Muscle of leg (tissue), 3 donors: ENCODE measurements at regions not wholly inside any gene's neighbourhood (a gene's known extent, or its start where the extent isn't known, plus 50 kb on each side); places are given as distances from the start of the nearest gene placed in this dataset.

Source experiments
- DNase-seq: peaks from one replicate; pipeline ENCODE4 v3.0.0; 2013
- H3K27ac ChIP-seq: one replicate; pipeline ENCODE4 v1.5.1; 2013; ENCODE audit warnings: mild to moderate bottlenecking, low read length, control low read depth
- H3K27me3 ChIP-seq: one replicate; pipeline ENCODE4 v1.6.1; 2013; ENCODE audit warnings: low read length; ENCODE audit not compliant: control insufficient read depth, insufficient read depth
- H3K36me3 ChIP-seq: one replicate; pipeline ENCODE4 v1.6.1; 2013; ENCODE audit warnings: low read length; ENCODE audit not compliant: control insufficient read depth, insufficient read depth
- H3K4me1 ChIP-seq: one replicate; pipeline ENCODE4 v1.6.1; 2013; ENCODE audit warnings: low read length; ENCODE audit not compliant: control insufficient read depth, insufficient read depth
- H3K4me3 ChIP-seq: one replicate; pipeline ENCODE4 v1.5.1; 2013; ENCODE audit warnings: low read length, control low read depth
- H3K9me3 ChIP-seq: replicated peaks from 2 replicates; pipeline ENCODE4 v1.6.1; 2013; ENCODE audit warnings: low read depth, low read length; ENCODE audit not compliant: control insufficient read depth
- WGBS: methylation state at CpG from one replicate; pipeline ENCODE4 v1.1.5; 2013; ENCODE audit warnings: missing lambda C conversion rate; ENCODE audit not compliant: insufficient coverage; 5-methylcytosine and 5-hydroxymethylcytosine counted together

GRCh38 chr13:61358599-61358998 is 57.0 kb downstream of the PCDH20 start:
- no peak for DNase-seq
- no peaks in the 10 kb centered on the region for H3K27me3 ChIP-seq
- no CpG with 5 or more reads among the region's 1 CpG for WGBS

GRCh38 chr13:61350341-61350740 is 65.3 kb downstream of the PCDH20 start:
- Histone ChIP-seq H3K27me3 (no peaks in the 10 kb centered on the region), H3K4me1 (no peaks in the 10 kb centered on the region), H3K27ac (no peak overlapping the region), H3K9me3 (no peaks in the 10 kb centered on the region), H3K4me3 (no peak overlapping the region), H3K36me3 (no peaks in the 10 kb centered on the region)
- DNase-seq, result no peak
- 75% methylated on average over 1 of the region's 5 CpGs for WGBS

More at GRCh38 chr13:61358599-61358998, 57.0 kb downstream of the PCDH20 start:
- no peak overlapping the region for H3K4me3 ChIP-seq
- H3K4me1 ChIP-seq, result no peaks in the 10 kb centered on the region
- no peaks in the 10 kb centered on the region for H3K9me3 ChIP-seq
- no peaks in the 10 kb centered on the region for H3K36me3 ChIP-seq
- no peak overlapping the region for H3K27ac ChIP-seq

GRCh38 chr13:61339054-61339621 is 76.5 kb downstream of the PCDH20 start:
- DNase-seq, result no peak
- no peak overlapping the region for H3K27ac ChIP-seq
- H3K27me3 ChIP-seq, result no peaks in the 10 kb centered on the region
- no peaks in the 10 kb centered on the region for H3K9me3 ChIP-seq
- H3K4me3 ChIP-seq, result no peak overlapping the region
- 90% methylated on average over 34 of the region's 45 CpGs for WGBS
- no peaks in the 10 kb centered on the region for H3K4me1 ChIP-seq
- H3K36me3 ChIP-seq, result no peaks in the 10 kb centered on the region

- Histone ChIP-seq H3K9me3 (peaks cover 6% of the 10 kb centered on the region), H3K4me3 (no peak overlapping the region), H3K36me3 (no peaks in the 10 kb centered on the region), H3K4me1 (no peaks in the 10 kb centered on the region), H3K27ac (no peak overlapping the region), H3K27me3 (no peaks in the 10 kb centered on the region)
- DNase-seq, result no peak
- WGBS, result no CpG with 5 or more reads among the region's 1 CpG
These were observed 99.0 kb downstream of the PCDH20 start for GRCh38 chr13:61316647-61317046.

GRCh38 chr13:61294467-61295191 is 121.0 kb downstream of the PCDH20 start:
- H3K9me3 ChIP-seq, result peaks cover 7% of the 10 kb centered on the region
- DNase-seq, result no peak
- H3K4me3 ChIP-seq, result no peak overlapping the region
- no peaks in the 10 kb centered on the region for H3K4me1 ChIP-seq
- H3K36me3 ChIP-seq, result no peaks in the 10 kb centered on the region
- no CpG with 5 or more reads among the region's 2 CpGs for whole genome bisulfite sequencing
- no peak overlapping the region for H3K27ac ChIP-seq
- no peaks in the 10 kb centered on the region for H3K27me3 ChIP-seq

GRCh38 chr13:61286148-61286745 is 129.4 kb downstream of the PCDH20 start:
- H3K36me3 ChIP-seq, result no peaks in the 10 kb centered on the region
- H3K9me3 ChIP-seq, result no peaks in the 10 kb centered on the region
- no peaks in the 10 kb centered on the region for H3K4me1 ChIP-seq
- H3K27me3 ChIP-seq, result no peaks in the 10 kb centered on the region
- no peak overlapping the region for H3K27ac ChIP-seq
- DNase-seq, result no peak
- no peak overlapping the region for H3K4me3 ChIP-seq
- 60% methylated on average over 1 of the region's 4 CpGs for WGBS

GRCh38 chr13:61277586-61278276 is 137.9 kb downstream of the PCDH20 start:
- H3K4me3 ChIP-seq, result no peak overlapping the region
- no peaks in the 10 kb centered on the region for H3K36me3 ChIP-seq
- no peaks in the 10 kb centered on the region for H3K9me3 ChIP-seq
- 100% methylated on average over 2 of the region's 5 CpGs for WGBS
- DNase-seq, result no peak
- H3K27me3 ChIP-seq, result no peaks in the 10 kb centered on the region
- H3K4me1 ChIP-seq, result no peaks in the 10 kb centered on the region
- H3K27ac ChIP-seq, result no peak overlapping the region

- Histone ChIP-seq H3K4me3 (no peak overlapping the region), H3K36me3 (no peaks in the 10 kb centered on the region), H3K27ac (no peak overlapping the region), H3K9me3 (no peaks in the 10 kb centered on the region), H3K27me3 (no peaks in the 10 kb centered on the region), H3K4me1 (no peaks in the 10 kb centered on the region)
- no CpG with 5 or more reads among the region's 1 CpG for WGBS
- no peak for DNase-seq
These were observed 138.6 kb downstream of the PCDH20 start for GRCh38 chr13:61277088-61277487.

- Histone ChIP-seq H3K27me3 (no peaks in the 10 kb centered on the region), H3K4me1 (no peaks in the 10 kb centered on the region), H3K27ac (no peak overlapping the region), H3K9me3 (no peaks in the 10 kb centered on the region), H3K36me3 (no peaks in the 10 kb centered on the region), H3K4me3 (no peak overlapping the region)
- no peak for DNase-seq
- WGBS, result no CpG with 5 or more reads among the region's 2 CpGs
These were observed 139.2 kb downstream of the PCDH20 start for GRCh38 chr13:61276401-61276800.

GRCh38 chr13:61275736-61276135 is 139.9 kb downstream of the PCDH20 start:
- Histone ChIP-seq H3K4me3 (no peak overlapping the region), H3K36me3 (no peaks in the 10 kb centered on the region), H3K4me1 (no peaks in the 10 kb centered on the region), H3K27me3 (no peaks in the 10 kb centered on the region), H3K27ac (no peak overlapping the region), H3K9me3 (no peaks in the 10 kb centered on the region)
- DNase-seq, result no peak
- no CpG with 5 or more reads among the region's 2 CpGs for WGBS
